ENCODE measurements at regions not wholly inside any gene's neighbourhood (a gene's known extent, or its start where the extent isn't known, plus 50 kb on each side); places are given as distances from the start of the nearest gene placed in this dataset.

- DNase-seq (ENCODE audit: low read depth in 2 of 2, low spot score in 1 of 2) = no peak
These were observed 49.8 kb upstream of the ACSF3 start for GRCh38 chr16:89043636-89044417.

All from stimulated activated CD8-positive, alpha-beta memory T cell treated with anti-CD3 and anti-CD28 coated beads, Interleukin-4, amount 100 ng/mL, for 4 hours (primary cell).